SK-N-SH (cell line): ENCODE measurements at regions not wholly inside any gene's neighbourhood (a gene's known extent, or its start where the extent isn't known, plus 50 kb on each side); places are given as distances from the start of the nearest gene placed in this dataset.

Experiments
- CHD2 ChIP-seq: fragments of 150-350 bp; IDR thresholded peaks from 2 replicates; pipeline ENCODE4 v1.6.1; 2018; ENCODE audit warnings: low read length; ENCODE audit not compliant: partially characterized antibody
- EP300 ChIP-seq, 2 experiments: IDR thresholded peaks; 2 replicates each; pipeline versions ENCODE4 v1.4.0 to v1.6.1; 2012; ENCODE audit warnings: borderline replicate concordance in 1 of 2, low read depth in 1 of 2, low read length in 1 of 2
- GABPA ChIP-seq: IDR thresholded peaks from 2 replicates; pipeline ENCODE4 v1.4.0; 2012; ENCODE audit warnings: low read depth, mild to moderate bottlenecking
- MXI1 ChIP-seq: IDR thresholded peaks from 2 replicates; pipeline ENCODE4 v1.6.1; 2012; ENCODE audit warnings: mild to moderate bottlenecking, low read depth, low read length, improper control_type of control experiment
- NRF1 ChIP-seq: IDR thresholded peaks from 2 replicates; pipeline ENCODE4 v1.6.1; 2012; ENCODE audit warnings: low read depth, mild to moderate bottlenecking, low read length
- POLR2AphosphoS5 ChIP-seq: IDR thresholded peaks from 2 replicates; pipeline ENCODE4 v1.6.1; 2012; ENCODE audit warnings: low read depth, low read length
- SMC3 ChIP-seq: IDR thresholded peaks from 2 replicates; pipeline ENCODE4 v1.6.1; 2012; ENCODE audit warnings: low read depth, low read length, improper control_type of control experiment
- TCF12 ChIP-seq: IDR thresholded peaks from 2 replicates; pipeline ENCODE4 v1.4.0; 2012
- TEAD4 ChIP-seq: IDR thresholded peaks from 2 replicates; pipeline ENCODE4 v1.4.0; 2012; ENCODE audit warnings: mild to moderate bottlenecking, borderline replicate concordance; ENCODE audit not compliant: insufficient read depth
- YY1 ChIP-seq: IDR thresholded peaks from 2 replicates; pipeline ENCODE4 v1.4.0; 2012; ENCODE audit warnings: low read depth, mild to moderate bottlenecking
- TF ChIP-seq, protein P1 (sequence below): IDR thresholded peaks from 2 replicates; pipeline ENCODE4 v1.4.0; 2012; ENCODE audit warnings: low read depth
- TF ChIP-seq, protein P2 (sequence below): IDR thresholded peaks from 2 replicates; pipeline ENCODE4 v1.6.1; 2012; ENCODE audit warnings: mild to moderate bottlenecking, low read depth, low read length, moderate library complexity
- TF ChIP-seq, protein P3 (sequence below): fragments of 200-600 bp; sonication (generic); IDR thresholded peaks from 2 replicates; pipeline ENCODE4 v1.6.1; 2017; ENCODE audit warnings: antibody characterized with exemption, mild to moderate bottlenecking, moderate library complexity

GRCh38 chrX:122546269-122546668, 637.8 kb upstream of the GRIA3 start:
- TF ChIP-seq, protein P1, sequence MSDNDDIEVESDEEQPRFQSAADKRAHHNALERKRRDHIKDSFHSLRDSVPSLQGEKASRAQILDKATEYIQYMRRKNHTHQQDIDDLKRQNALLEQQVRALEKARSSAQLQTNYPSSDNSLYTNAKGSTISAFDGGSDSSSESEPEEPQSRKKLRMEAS, result no peak
- TF ChIP-seq SMC3 (no peak), YY1 (no peak), MXI1 (no peak), NRF1 (no peak), TCF12 (no peak), GABPA (no peak), EP300 (IDR thresholded peaks at IDR 0.05; ENCODE audit: borderline replicate concordance in 1 of 2, low read depth in 1 of 2, low read length in 1 of 2) (no peak), TEAD4 (no peak), CHD2 (no peak), POLR2AphosphoS5 (no peak)
- TF ChIP-seq, protein P2, sequence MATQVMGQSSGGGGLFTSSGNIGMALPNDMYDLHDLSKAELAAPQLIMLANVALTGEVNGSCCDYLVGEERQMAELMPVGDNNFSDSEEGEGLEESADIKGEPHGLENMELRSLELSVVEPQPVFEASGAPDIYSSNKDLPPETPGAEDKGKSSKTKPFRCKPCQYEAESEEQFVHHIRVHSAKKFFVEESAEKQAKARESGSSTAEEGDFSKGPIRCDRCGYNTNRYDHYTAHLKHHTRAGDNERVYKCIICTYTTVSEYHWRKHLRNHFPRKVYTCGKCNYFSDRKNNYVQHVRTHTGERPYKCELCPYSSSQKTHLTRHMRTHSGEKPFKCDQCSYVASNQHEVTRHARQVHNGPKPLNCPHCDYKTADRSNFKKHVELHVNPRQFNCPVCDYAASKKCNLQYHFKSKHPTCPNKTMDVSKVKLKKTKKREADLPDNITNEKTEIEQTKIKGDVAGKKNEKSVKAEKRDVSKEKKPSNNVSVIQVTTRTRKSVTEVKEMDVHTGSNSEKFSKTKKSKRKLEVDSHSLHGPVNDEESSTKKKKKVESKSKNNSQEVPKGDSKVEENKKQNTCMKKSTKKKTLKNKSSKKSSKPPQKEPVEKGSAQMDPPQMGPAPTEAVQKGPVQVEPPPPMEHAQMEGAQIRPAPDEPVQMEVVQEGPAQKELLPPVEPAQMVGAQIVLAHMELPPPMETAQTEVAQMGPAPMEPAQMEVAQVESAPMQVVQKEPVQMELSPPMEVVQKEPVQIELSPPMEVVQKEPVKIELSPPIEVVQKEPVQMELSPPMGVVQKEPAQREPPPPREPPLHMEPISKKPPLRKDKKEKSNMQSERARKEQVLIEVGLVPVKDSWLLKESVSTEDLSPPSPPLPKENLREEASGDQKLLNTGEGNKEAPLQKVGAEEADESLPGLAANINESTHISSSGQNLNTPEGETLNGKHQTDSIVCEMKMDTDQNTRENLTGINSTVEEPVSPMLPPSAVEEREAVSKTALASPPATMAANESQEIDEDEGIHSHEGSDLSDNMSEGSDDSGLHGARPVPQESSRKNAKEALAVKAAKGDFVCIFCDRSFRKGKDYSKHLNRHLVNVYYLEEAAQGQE, result no peak
- TF ChIP-seq, protein P3, sequence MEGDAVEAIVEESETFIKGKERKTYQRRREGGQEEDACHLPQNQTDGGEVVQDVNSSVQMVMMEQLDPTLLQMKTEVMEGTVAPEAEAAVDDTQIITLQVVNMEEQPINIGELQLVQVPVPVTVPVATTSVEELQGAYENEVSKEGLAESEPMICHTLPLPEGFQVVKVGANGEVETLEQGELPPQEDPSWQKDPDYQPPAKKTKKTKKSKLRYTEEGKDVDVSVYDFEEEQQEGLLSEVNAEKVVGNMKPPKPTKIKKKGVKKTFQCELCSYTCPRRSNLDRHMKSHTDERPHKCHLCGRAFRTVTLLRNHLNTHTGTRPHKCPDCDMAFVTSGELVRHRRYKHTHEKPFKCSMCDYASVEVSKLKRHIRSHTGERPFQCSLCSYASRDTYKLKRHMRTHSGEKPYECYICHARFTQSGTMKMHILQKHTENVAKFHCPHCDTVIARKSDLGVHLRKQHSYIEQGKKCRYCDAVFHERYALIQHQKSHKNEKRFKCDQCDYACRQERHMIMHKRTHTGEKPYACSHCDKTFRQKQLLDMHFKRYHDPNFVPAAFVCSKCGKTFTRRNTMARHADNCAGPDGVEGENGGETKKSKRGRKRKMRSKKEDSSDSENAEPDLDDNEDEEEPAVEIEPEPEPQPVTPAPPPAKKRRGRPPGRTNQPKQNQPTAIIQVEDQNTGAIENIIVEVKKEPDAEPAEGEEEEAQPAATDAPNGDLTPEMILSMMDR, result no peak
